Right ventricle myocardium inferior (tissue), 1 donor: ENCODE measurements at regions not wholly inside any gene's neighbourhood (a gene's known extent, or its start where the extent isn't known, plus 50 kb on each side); places are given as distances from the start of the nearest gene placed in this dataset.

Experiments
- ATAC-seq: fragments of 200-7000 bp; cut with Tn5 transposase; one replicate; pipeline ENCODE4 v1.9.1; 2020; ENCODE audit warnings: mild to moderate bottlenecking, moderate library complexity
- DNase-seq: peaks from one replicate; pipeline ENCODE4 v3.0.0; 2021; ENCODE audit errors: missing footprints
- intact Hi-C: fragments of 100-400 bp; cut with DNase I; formaldehyde crosslinking; loops from one replicate; pipeline ENCODE4 v1.11.0; 2022
- donor health status: DM: no; HTN: yes; CAD: no; lungs with severe emphysema.

GRCh38 chr2:118709786-118710185, 137.7 kb downstream of the EN1 start:
- DNase-seq = no peak
- intact Hi-C loops = no loop called here
- ATAC-seq = no peak

- intact Hi-C loops = no loop called here
- DNase-seq (no peak), ATAC-seq (no peak)
Measured at GRCh38 chr2:118706844-118707243, 140.6 kb downstream of the EN1 start.

- DNase-seq (no peak), ATAC-seq (no peak)
- intact Hi-C loops = no loop called here
Measured at GRCh38 chr2:118706371-118706770, 141.1 kb downstream of the EN1 start.

- intact Hi-C loops = no loop called here
- no peak for ATAC-seq
Measured at GRCh38 chr2:118705032-118705431, 142.4 kb downstream of the EN1 start.

GRCh38 chr2:118699447-118700175, 147.8 kb downstream of the EN1 start:
- no peak for ATAC-seq
- no peak for DNase-seq
- intact Hi-C loops = no loop called here

More at GRCh38 chr2:118705032-118705431, 142.4 kb downstream of the EN1 start:
- no peak for DNase-seq

- intact Hi-C loops = no loop called here
- ATAC-seq (no peak), DNase-seq (no peak)
Measured at GRCh38 chr2:118698564-118698963, 148.9 kb downstream of the EN1 start.

GRCh38 chr2:118697781-118698180, 149.7 kb downstream of the EN1 start:
- intact Hi-C loops = no loop called here
- no peak for ATAC-seq

GRCh38 chr2:118696786-118697465, 150.5 kb downstream of the EN1 start:
- DNase-seq = no peak
- intact Hi-C loops = no loop called here
- ATAC-seq = no peak

More at GRCh38 chr2:118697781-118698180, 149.7 kb downstream of the EN1 start:
- DNase-seq = no peak

GRCh38 chr2:118693287-118693822, 154.1 kb downstream of the EN1 start:
- intact Hi-C loops = no loop called here
- no peak for DNase-seq
- ATAC-seq = no peak

- DNase-seq (no peak), ATAC-seq (no peak)
- intact Hi-C loops = no loop called here
Measured at GRCh38 chr2:118689874-118690273, 157.6 kb downstream of the EN1 start.

GRCh38 chr2:118689456-118689855, 158.0 kb downstream of the EN1 start:
- intact Hi-C loops = no loop called here
- DNase-seq (no peak), ATAC-seq (no peak)

GRCh38 chr2:118689033-118689432, 158.4 kb downstream of the EN1 start:
- DNase-seq (no peak), ATAC-seq (no peak)
- intact Hi-C loops = no loop called here

GRCh38 chr2:118687698-118688097, 159.8 kb downstream of the EN1 start:
- intact Hi-C loops = no loop called here
- peak; percentile 28 for ATAC-seq
- no peak for DNase-seq

- intact Hi-C loops = no loop called here
- no peak for DNase-seq
Measured at GRCh38 chr2:118687192-118687591, 160.3 kb downstream of the EN1 start.

GRCh38 chr2:118686346-118686745, 161.1 kb downstream of the EN1 start:
- intact Hi-C loops = no loop called here
- no peak for ATAC-seq
- DNase-seq = no peak

More at GRCh38 chr2:118687192-118687591, 160.3 kb downstream of the EN1 start:
- ATAC-seq = no peak

GRCh38 chr2:118683460-118683859, 164.0 kb downstream of the EN1 start:
- ATAC-seq = no peak
- intact Hi-C loops = no loop called here
- no peak for DNase-seq

GRCh38 chr2:118678985-118679384, 168.5 kb downstream of the EN1 start:
- DNase-seq = no peak
- ATAC-seq = no peak
- intact Hi-C loops = no loop called here

- intact Hi-C loops = no loop called here
- ATAC-seq (no peak), DNase-seq (no peak)
Measured at GRCh38 chr2:118677546-118677945, 169.9 kb downstream of the EN1 start.

- intact Hi-C loops = no loop called here
- DNase-seq (no peak), ATAC-seq (no peak)
Measured at GRCh38 chr2:118675531-118675930, 171.9 kb downstream of the EN1 start.

GRCh38 chr2:118672571-118673158, 174.8 kb downstream of the EN1 start:
- intact Hi-C loops = no loop called here
- ATAC-seq = no peak
- no peak for DNase-seq
